ENCODE measurements at regions not wholly inside any gene's neighbourhood (a gene's known extent, or its start where the extent isn't known, plus 50 kb on each side); places are given as distances from the start of the nearest gene placed in this dataset.

DNA sequence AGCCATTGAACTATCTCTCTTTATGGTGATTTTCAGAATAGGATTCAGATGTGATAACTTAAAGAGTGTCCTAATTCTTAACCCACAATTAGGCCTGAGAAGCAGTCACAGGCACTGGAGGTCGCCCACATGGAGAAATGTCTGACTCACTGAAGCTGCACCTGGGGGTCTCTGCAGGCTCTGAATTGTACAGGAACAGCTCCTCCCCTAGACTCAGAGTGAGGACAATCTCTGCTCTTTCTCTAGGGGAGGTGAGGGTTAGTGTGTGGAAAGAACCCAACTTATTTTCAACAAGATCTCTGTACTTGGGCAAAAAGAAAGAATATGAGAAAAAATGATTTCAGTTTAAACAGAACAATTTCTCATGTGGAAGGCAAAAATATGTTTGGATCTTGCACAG lies 1124.6 kb downstream of the TMEM121 start:
- Histone ChIP-seq H3K9ac (replicated peaks; ENCODE audit: extremely low read depth, insufficient read depth, low read length) (no peak overlapping the region), H3K27me3 (ENCODE audit: control insufficient read depth in 2 of 2, insufficient read depth in 2 of 2, low read length in 2 of 2) (no peaks in the 10 kb centered on the region), H3K4me2 (ENCODE audit: insufficient read depth, low read length) (no peak overlapping the region), H3K36me3 (ENCODE audit: control insufficient read depth in 2 of 2, extremely low read depth in 1 of 2, insufficient read depth in 2 of 2, low read length in 2 of 2) (no peaks in the 10 kb centered on the region), H3K9me1 (replicated peaks; ENCODE audit: control insufficient read depth, extremely low read depth, insufficient read depth, low read length) (no peaks in the 10 kb centered on the region), H3K4me1 (ENCODE audit: control insufficient read depth, extremely low read depth, insufficient read depth, low read length) (no peaks in the 10 kb centered on the region), H3K27ac (ENCODE audit: insufficient read depth, low read depth, low read length) (no peak overlapping the region), H4K20me1 (replicated peaks; ENCODE audit: control insufficient read depth, extremely low read depth, insufficient read depth, low read length) (no peaks in the 10 kb centered on the region), H3K79me2 (ENCODE audit: control insufficient read depth, insufficient read depth, low read length) (no peaks in the 10 kb centered on the region), H3K9me3 (replicated peaks; ENCODE audit: control insufficient read depth, insufficient read depth, low read length) (no peaks in the 10 kb centered on the region), H2AFZ (ENCODE audit: low read depth, low read length) (no peak overlapping the region), H3K4me3 (replicated peaks in 1 of 3; ENCODE audit: insufficient read depth in 1 of 3, low read depth in 1 of 3, low read length in 3 of 3) (no peak overlapping the region)
- intact Hi-C loops (cut with micrococcal nuclease), result no loop called here
- dilution Hi-C loops (cut with MboI; ENCODE audit: extremely low pct_ligation_motif_present, low sequenced_read_pairs), result no loop called here
- POLR2A ChIA-PET, result no interaction called here
- no peak for TF ChIP-seq POLR2A (IDR thresholded peaks at IDR 0.05; ENCODE audit: low read depth, low read length)
- no peak for TF ChIP-seq POLR2AphosphoS5 (IDR thresholded peaks at IDR 0.05; ENCODE audit: insufficient read depth, low read depth, low read length)
- TF ChIP-seq EZH2 (IDR thresholded peaks at IDR 0.05; ENCODE audit: borderline replicate concordance, low read depth, low read length, severe bottlenecking), result no peak
- no peak for TF ChIP-seq JUN (IDR thresholded peaks at IDR 0.05; ENCODE audit: borderline replicate concordance, insufficient read depth, insufficient read length, low read depth)
- no peak for TF ChIP-seq MAX (IDR thresholded peaks at IDR 0.05; ENCODE audit: insufficient read depth, insufficient read length)
- TF ChIP-seq MYC (IDR thresholded peaks at IDR 0.05; ENCODE audit: low read depth, low read length), result no peak
- TF ChIP-seq CTCF (IDR thresholded peaks at IDR 0.05; ENCODE audit: extremely low read depth in 1 of 2, insufficient read depth in 1 of 2, low read depth in 1 of 2, low read length in 2 of 2), result no peak
- TF ChIP-seq GATA2 (IDR thresholded peaks at IDR 0.05; ENCODE audit: insufficient read depth, insufficient read length, low read depth, low read length), result no peak
- TF ChIP-seq FOS (IDR thresholded peaks at IDR 0.05; ENCODE audit: borderline replicate concordance, insufficient read depth, low read length), result no peak
- DNase-seq (ENCODE audit: low read depth, low spot score), result no peak
- BruUV-seq (replicated peaks), result no TSS peak
- CTCF ChIA-PET, result no interaction called here
- FAIRE-seq, result no peak

Data from endothelial cell of umbilical vein (primary cell).